NT2/D1 (cell line): ENCODE measurements at regions not wholly inside any gene's neighbourhood (a gene's known extent, or its start where the extent isn't known, plus 50 kb on each side); places are given as distances from the start of the nearest gene placed in this dataset.

Source experiments
- DNase-seq: peaks from one replicate; pipeline ENCODE4 v3.0.0-alpha.2; 2011; ENCODE audit warnings: low read depth, low spot score
- H3K27me3 ChIP-seq: 2 replicates; pipeline ENCODE4 v1.6.0; 2011; ENCODE audit warnings: mild to moderate bottlenecking; ENCODE audit not compliant: insufficient read length, insufficient read depth
- H3K36me3 ChIP-seq: 2 replicates; pipeline ENCODE4 v1.6.1; 2011; ENCODE audit warnings: mild to moderate bottlenecking, low read length, mixed read lengths; ENCODE audit not compliant: insufficient read depth, insufficient read length
- H3K4me1 ChIP-seq: 2 replicates; pipeline ENCODE4 v1.5.1; 2011; ENCODE audit not compliant: insufficient read depth, insufficient read length
- H3K4me3 ChIP-seq: 2 replicates; pipeline ENCODE4 v1.5.1; 2011; ENCODE audit warnings: low read depth; ENCODE audit not compliant: insufficient read length
- H3K9ac ChIP-seq: 2 replicates; pipeline ENCODE4 v1.6.0; 2011; ENCODE audit warnings: low read depth; ENCODE audit not compliant: insufficient read length
- H3K9me3 ChIP-seq: 2 replicates; pipeline ENCODE4 v1.5.1; 2011; ENCODE audit warnings: mild to moderate bottlenecking, low read length; ENCODE audit not compliant: insufficient read depth
- SUZ12 ChIP-seq: IDR thresholded peaks from 2 replicates; pipeline ENCODE4 v1.6.1; 2011; ENCODE audit not compliant: insufficient read length, insufficient read depth; ENCODE audit errors: extremely low read depth
- YY1 ChIP-seq: IDR thresholded peaks from 2 replicates; pipeline ENCODE4 v1.6.1; 2011; ENCODE audit not compliant: insufficient read length, insufficient read depth
- ZNF274 ChIP-seq: IDR thresholded peaks from 2 replicates; pipeline ENCODE4 v1.6.1; 2011; ENCODE audit warnings: mild to moderate bottlenecking, low read depth, low read length

DNA sequence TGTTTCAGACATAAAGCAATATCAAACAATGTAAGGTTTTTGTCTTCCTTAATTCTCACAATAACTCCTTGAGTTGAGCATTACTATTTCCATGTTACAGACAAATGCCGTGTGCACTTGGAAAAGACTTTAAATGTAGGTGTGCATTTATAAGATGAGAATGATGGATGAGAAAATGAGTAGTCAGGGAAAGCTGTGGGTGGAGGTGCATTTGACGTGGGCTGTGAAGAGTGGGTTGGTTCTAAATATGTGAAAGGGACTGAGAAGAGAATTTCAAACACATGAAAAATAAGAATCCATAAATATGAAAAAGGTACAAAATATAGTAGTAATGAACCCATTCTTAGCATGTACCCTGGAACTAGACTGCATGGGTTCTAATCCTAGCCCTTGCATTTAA, 171.6 kb upstream of the PPP2R2B start:
- Histone ChIP-seq H3K4me3 (no peak overlapping the region), H3K27me3 (no peaks in the 10 kb centered on the region), H3K36me3 (no peaks in the 10 kb centered on the region), H3K4me1 (no peaks in the 10 kb centered on the region), H3K9ac (no peak overlapping the region), H3K9me3 (no peaks in the 10 kb centered on the region)
- no peak for DNase-seq
- TF ChIP-seq YY1 (no peak), SUZ12 (no peak), ZNF274 (no peak)

DNA sequence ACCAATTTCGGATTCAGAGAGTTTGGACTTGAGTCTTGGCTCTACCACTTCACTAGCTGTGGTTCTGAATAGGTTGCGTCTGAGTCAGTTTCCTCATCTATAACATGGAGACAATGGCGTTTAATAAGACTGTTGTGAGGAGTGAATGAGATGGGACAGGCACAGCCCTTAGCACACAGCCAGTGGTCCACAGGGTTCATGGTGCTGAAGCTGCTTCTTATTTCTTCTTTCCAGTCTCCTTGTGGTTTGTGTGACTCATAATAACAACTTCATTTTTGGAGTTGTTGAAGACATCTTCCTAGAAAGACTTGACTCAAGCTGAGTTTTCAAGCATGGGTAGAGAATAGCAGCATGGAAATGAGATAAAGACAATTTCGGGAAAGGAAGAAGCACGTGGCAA, 172.6 kb upstream of the PPP2R2B start:
- Histone ChIP-seq H3K9me3 (no peaks in the 10 kb centered on the region), H3K4me3 (no peak overlapping the region), H3K36me3 (no peaks in the 10 kb centered on the region), H3K9ac (no peak overlapping the region), H3K27me3 (no peaks in the 10 kb centered on the region), H3K4me1 (no peaks in the 10 kb centered on the region)
- TF ChIP-seq ZNF274 = no peak
- no peak for TF ChIP-seq SUZ12
- no peak for TF ChIP-seq YY1
- no peak for DNase-seq

DNA sequence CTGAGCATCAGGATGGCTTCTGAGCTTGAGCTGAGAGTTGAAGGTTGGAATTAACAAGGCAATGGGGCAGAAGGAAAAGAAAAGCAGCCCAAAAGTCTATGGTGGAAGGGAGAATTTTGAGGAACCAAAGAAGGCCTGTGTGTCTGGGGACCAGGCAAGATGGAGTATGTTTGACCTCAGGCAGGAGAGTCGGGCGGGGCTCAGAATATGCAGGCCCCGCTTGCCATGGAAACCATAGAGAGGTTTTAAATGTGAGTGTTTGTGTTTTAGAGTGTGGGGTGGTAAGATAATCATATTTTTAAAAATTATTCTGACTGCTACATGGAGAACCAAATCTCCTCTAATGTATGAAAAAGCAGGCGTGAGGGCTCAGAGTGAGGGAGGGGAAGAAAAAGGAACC, 174.0 kb upstream of the PPP2R2B start:
- H3K27me3 ChIP-seq = no peaks in the 10 kb centered on the region
- no peak for DNase-seq
- H3K9ac ChIP-seq = no peak overlapping the region
- TF ChIP-seq YY1 (no peak), ZNF274 (no peak)
- H3K4me1 ChIP-seq = no peaks in the 10 kb centered on the region
- no peaks in the 10 kb centered on the region for H3K9me3 ChIP-seq
- H3K4me3 ChIP-seq = no peak overlapping the region
- no peaks in the 10 kb centered on the region for H3K36me3 ChIP-seq

DNA sequence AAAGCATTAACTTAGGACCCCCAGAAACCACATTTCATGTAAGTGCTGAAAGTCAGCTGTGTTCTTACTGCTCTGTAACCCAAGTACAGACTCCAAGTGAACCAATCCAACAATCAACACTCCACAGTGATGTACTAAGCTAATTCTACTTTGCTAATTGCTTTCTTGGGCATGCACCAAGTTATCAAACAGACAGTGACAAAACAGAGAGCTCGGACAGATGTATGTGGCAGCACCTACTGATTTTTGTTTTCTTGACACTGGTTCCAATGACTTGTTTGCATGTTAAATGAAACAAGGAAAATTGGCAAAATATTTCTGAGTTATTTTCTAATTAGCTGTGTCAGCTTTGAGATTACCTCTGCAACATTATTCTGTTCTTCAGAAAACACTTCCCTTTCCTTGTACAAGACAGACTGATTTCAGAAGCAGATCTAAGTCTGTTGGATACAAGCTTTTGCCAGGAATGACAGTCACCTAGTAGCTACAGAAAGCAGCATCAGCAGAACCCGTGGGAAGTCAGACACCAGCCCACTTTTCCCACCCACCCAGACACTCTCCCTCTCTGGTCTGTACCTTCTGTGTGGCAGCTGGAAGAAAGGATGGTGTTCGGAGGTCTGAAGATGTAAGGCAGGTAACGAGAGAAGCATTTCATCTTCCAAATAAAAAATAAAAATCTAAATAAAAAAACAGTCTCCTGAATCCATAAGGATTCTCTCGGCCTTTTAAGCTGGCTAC, 176.7 kb upstream of the PPP2R2B start:
- Histone ChIP-seq H3K4me1 (no peaks in the 10 kb centered on the region), H3K9ac (no peak overlapping the region), H3K9me3 (no peaks in the 10 kb centered on the region), H3K4me3 (no peak overlapping the region), H3K36me3 (no peaks in the 10 kb centered on the region), H3K27me3 (no peaks in the 10 kb centered on the region)
- no peak for DNase-seq
- no peak for TF ChIP-seq ZNF274

DNA sequence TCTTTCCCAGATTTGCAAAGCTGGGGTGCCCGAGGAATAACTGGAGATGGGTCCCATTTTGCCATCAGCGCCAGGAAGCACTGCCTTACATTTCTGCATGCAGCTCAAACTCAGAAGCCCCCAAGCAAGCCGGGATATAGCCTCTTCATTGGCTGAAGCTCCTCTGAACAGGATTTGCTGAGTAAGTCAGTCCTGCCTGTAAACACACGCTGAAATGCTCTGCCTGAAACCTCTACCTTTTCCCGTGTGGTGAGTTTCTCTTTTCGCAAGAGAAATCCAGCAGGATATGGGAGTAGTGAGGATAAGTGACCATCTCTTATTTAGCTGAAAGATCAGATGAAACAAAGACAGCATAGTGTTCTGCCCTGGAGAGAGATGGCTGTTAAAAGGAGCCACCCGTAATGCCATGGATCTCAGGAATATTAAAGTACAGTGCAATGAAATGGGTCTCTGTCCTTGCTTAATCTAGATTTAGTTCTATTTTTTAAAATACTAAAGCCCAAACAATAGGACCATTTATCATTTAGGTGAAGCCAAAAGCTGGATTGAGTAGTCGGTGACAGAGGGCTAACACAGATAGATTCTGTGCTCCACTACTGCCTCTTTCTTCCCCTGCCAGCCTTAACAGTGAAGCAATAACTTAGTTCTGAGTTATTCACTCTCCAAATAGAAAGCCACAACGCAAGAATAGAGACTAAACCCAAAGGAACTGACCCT, 177.5 kb upstream of the PPP2R2B start:
- no peaks in the 10 kb centered on the region for H3K27me3 ChIP-seq
- H3K9me3 ChIP-seq = no peaks in the 10 kb centered on the region
- no peaks in the 10 kb centered on the region for H3K36me3 ChIP-seq
- no peak overlapping the region for H3K9ac ChIP-seq
- H3K4me1 ChIP-seq = no peaks in the 10 kb centered on the region
- H3K4me3 ChIP-seq = no peak overlapping the region
- TF ChIP-seq YY1 = no peak
- TF ChIP-seq SUZ12 = no peak
- TF ChIP-seq ZNF274 = no peak
- no peak for DNase-seq

DNA sequence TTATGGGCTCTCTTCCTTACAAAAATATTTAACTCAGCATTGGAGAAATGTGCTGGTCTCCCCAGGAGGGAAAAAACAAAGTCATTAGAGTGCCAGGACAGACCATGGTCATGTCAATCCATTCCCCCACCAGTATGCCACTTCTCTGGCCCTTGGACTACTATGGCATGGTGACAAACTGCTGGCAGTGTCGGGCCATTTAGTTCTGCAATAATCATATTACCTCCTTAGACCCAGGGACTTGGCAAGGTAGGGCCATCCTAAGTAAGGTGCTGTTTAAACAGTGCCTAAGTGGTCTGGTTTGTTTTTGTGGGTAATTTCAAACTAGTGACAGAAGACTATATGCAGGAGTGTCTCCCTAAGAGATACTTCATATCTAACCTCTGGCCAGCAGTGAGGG, 177.8 kb upstream of the STK32A start:
- no peaks in the 10 kb centered on the region for H3K4me1 ChIP-seq
- H3K36me3 ChIP-seq = no peaks in the 10 kb centered on the region
- H3K9me3 ChIP-seq = no peaks in the 10 kb centered on the region
- H3K4me3 ChIP-seq = no peak overlapping the region
- TF ChIP-seq SUZ12 (no peak), ZNF274 (no peak), YY1 (no peak)
- DNase-seq = no peak
- H3K9ac ChIP-seq = no peak overlapping the region
- no peaks in the 10 kb centered on the region for H3K27me3 ChIP-seq

DNA sequence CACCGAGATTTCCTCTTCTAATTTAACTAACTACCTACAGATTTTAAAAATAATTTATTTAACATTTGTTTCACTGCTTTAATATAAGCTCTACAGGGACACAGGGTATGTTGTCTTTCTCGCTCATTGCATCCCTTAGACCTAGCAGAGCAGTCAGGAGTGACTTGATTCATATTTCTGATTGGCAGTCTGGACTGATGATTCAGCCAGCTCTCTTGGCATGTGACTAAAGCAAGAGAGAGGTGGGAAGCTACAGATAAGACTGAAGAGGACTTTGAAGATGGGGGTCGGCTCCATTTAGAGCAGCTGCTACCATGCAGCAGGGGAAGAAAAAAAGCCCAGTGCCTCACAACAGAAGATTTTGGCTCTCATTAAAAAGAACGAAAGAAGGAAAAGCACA, 173.4 kb upstream of the STK32A start:
- DNase-seq = no peak
- H3K9ac ChIP-seq = no peak overlapping the region
- TF ChIP-seq SUZ12 (no peak), ZNF274 (no peak), YY1 (no peak)
- H3K27me3 ChIP-seq = no peaks in the 10 kb centered on the region
- H3K36me3 ChIP-seq = no peaks in the 10 kb centered on the region
- no peak overlapping the region for H3K4me3 ChIP-seq
- H3K4me1 ChIP-seq = no peaks in the 10 kb centered on the region
- H3K9me3 ChIP-seq = no peaks in the 10 kb centered on the region
